ENCODE measurements at regions not wholly inside any gene's neighbourhood (a gene's known extent, or its start where the extent isn't known, plus 50 kb on each side); places are given as distances from the start of the nearest gene placed in this dataset.

DNA sequence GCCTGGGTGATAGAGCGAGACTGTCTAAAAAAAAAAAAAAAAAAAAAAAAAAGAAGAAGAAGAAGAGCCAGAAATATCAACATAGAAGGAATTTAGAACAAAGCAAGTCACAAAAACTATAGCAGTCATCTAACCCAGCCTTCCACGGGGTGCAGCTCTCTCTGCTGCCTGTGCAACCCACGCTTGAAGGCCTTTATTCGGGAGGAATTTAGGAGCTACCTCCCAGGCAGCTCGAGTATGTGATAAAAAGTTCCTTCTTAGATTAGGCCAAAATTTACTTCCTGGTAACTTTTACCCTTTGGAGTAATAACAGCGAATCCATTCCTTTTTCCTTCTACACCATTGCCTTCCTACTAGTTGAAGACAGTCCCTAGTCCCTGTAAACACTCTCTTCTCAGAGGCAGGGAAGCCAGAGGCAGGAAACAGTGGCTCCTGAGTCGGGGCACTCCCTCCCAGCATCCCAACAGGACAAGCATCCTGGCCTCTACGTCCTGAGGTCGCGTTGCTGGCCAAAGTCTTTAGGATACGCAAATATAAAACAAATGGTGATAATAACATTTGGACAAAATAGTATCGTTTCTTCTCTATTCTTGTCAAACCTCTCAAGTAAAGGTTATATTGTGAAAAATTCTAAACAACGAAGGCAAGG is 109.3 kb upstream of the KMT2C start:
- H3K4me1 ChIP-seq (ENCODE audit: insufficient read depth, low read length): no peaks in the 10 kb centered on the region
- H3K9ac ChIP-seq (ENCODE audit: low read length): no peak overlapping the region
- Mint-ChIP-seq H3K4me1 (ENCODE audit: low read depth, unreplicated experiment) (no peaks in the 10 kb centered on the region), H3K27me3 (ENCODE audit: low read depth, unreplicated experiment) (peaks cover 11% of the 10 kb centered on the region), H3K9me3 (ENCODE audit: unreplicated experiment) (no peaks in the 10 kb centered on the region), H3K36me3 (ENCODE audit: low read depth, unreplicated experiment) (peaks cover 3% of the 10 kb centered on the region), H3K27ac (ENCODE audit: unreplicated experiment) (no peak overlapping the region), H3K4me3 (ENCODE audit: unreplicated experiment) (no peak overlapping the region)
- TF ChIP-seq, protein P1, sequence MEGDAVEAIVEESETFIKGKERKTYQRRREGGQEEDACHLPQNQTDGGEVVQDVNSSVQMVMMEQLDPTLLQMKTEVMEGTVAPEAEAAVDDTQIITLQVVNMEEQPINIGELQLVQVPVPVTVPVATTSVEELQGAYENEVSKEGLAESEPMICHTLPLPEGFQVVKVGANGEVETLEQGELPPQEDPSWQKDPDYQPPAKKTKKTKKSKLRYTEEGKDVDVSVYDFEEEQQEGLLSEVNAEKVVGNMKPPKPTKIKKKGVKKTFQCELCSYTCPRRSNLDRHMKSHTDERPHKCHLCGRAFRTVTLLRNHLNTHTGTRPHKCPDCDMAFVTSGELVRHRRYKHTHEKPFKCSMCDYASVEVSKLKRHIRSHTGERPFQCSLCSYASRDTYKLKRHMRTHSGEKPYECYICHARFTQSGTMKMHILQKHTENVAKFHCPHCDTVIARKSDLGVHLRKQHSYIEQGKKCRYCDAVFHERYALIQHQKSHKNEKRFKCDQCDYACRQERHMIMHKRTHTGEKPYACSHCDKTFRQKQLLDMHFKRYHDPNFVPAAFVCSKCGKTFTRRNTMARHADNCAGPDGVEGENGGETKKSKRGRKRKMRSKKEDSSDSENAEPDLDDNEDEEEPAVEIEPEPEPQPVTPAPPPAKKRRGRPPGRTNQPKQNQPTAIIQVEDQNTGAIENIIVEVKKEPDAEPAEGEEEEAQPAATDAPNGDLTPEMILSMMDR (IDR thresholded peaks at IDR 0.05; ENCODE audit: insufficient read depth, low read depth, low read length): no peak
- no peak for TF ChIP-seq EZH2 (IDR thresholded peaks at IDR 0.05; ENCODE audit: insufficient read depth, low read length)
- no peaks in the 10 kb centered on the region for H4K20me1 ChIP-seq (ENCODE audit: insufficient read depth, low read length)
- no peak for FAIRE-seq
- no peak for DNase-seq (ENCODE audit: low read depth)
- no peak overlapping the region for H3K4me2 ChIP-seq (ENCODE audit: low read length)
- H3K27ac ChIP-seq (ENCODE audit: low read depth, low read length): no peak overlapping the region
- no peak overlapping the region for H3K4me3 ChIP-seq (ENCODE audit: insufficient read depth, low read depth, low read length)
- H3K9me3 ChIP-seq (ENCODE audit: insufficient read depth, low read depth, low read length): no peaks in the 10 kb centered on the region
- no peaks in the 10 kb centered on the region for H3K27me3 ChIP-seq (ENCODE audit: insufficient read depth, low read length)
- H2AFZ ChIP-seq (ENCODE audit: low read depth, low read length): no peak overlapping the region
- H3K79me2 ChIP-seq (ENCODE audit: insufficient read depth, low read length): no peaks in the 10 kb centered on the region
- H3K36me3 ChIP-seq (ENCODE audit: insufficient read depth, low read length): no peaks in the 10 kb centered on the region

DNA sequence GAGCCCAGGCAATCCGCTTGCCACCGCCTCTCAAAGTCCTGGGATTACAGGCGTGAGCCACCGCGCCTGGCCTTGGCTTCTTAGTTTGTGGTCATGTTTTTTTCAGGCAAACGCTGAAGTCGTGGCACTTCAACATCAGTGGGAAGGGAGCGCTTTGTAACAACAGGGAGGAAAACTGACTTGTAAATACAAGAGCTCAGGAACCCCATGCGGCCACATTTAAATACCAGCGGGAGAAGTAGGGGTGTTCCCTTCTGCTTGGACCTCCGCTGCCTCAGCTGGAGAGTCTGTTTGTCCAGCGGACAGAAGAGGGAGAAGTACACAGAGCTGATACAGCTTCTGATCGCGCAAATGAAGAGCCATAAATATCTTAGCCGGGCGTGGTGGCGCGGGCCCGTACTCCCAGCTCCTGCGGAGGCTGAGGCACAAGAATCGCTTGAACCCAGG is 108.7 kb upstream of the KMT2C start:
- no peak overlapping the region for H3K27ac ChIP-seq (ENCODE audit: low read depth, low read length)
- no peaks in the 10 kb centered on the region for H3K4me1 Mint-ChIP-seq (ENCODE audit: low read depth, unreplicated experiment)
- no peak for DNase-seq (ENCODE audit: low read depth)
- H4K20me1 ChIP-seq (ENCODE audit: insufficient read depth, low read length): no peaks in the 10 kb centered on the region
- H3K36me3 Mint-ChIP-seq (ENCODE audit: low read depth, unreplicated experiment): peaks cover 3% of the 10 kb centered on the region
- TF ChIP-seq, protein P1 (IDR thresholded peaks at IDR 0.05; ENCODE audit: insufficient read depth, low read depth, low read length): no peak
- TF ChIP-seq EZH2 (IDR thresholded peaks at IDR 0.05; ENCODE audit: insufficient read depth, low read length): no peak
- no peak for FAIRE-seq
- no peaks in the 10 kb centered on the region for H3K27me3 ChIP-seq (ENCODE audit: insufficient read depth, low read length)
- no peak overlapping the region for H2AFZ ChIP-seq (ENCODE audit: low read depth, low read length)
- H3K27ac Mint-ChIP-seq (ENCODE audit: unreplicated experiment): no peak overlapping the region
- no peak overlapping the region for H3K4me3 Mint-ChIP-seq (ENCODE audit: unreplicated experiment)
- H3K27me3 Mint-ChIP-seq (ENCODE audit: low read depth, unreplicated experiment): peaks cover 11% of the 10 kb centered on the region
- no peaks in the 10 kb centered on the region for H3K9me3 Mint-ChIP-seq (ENCODE audit: unreplicated experiment)
- no peak overlapping the region for H3K4me3 ChIP-seq (ENCODE audit: insufficient read depth, low read depth, low read length)
- H3K4me2 ChIP-seq (ENCODE audit: low read length): no peak overlapping the region
- no peaks in the 10 kb centered on the region for H3K4me1 ChIP-seq (ENCODE audit: insufficient read depth, low read length)
- H3K9me3 ChIP-seq (ENCODE audit: insufficient read depth, low read depth, low read length): no peaks in the 10 kb centered on the region
- no peaks in the 10 kb centered on the region for H3K36me3 ChIP-seq (ENCODE audit: insufficient read depth, low read length)
- H3K79me2 ChIP-seq (ENCODE audit: insufficient read depth, low read length): no peaks in the 10 kb centered on the region
- no peak overlapping the region for H3K9ac ChIP-seq (ENCODE audit: low read length)

DNA sequence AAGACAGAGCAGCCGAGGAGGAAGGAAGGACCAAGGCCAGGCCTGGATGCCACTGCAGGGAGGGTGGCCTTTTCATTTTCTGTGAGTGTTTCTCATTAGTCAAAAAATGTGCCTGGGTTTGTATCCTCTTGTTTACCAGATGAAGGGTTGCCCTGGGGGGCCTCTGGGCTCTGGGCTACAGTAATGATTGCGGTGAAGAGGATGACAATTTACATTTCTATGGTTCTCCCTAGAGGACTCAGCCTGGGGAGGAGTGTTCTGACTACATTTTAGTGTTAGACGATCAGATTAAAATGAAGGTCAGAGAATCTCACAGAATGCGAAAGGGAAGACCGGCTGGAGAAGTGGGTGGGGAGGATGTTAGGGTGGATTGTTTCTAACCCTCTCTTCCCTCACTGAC is 108.0 kb upstream of the KMT2C start:
- FAIRE-seq (no peak), DNase-seq (ENCODE audit: low read depth) (no peak)
- Mint-ChIP-seq H3K36me3 (ENCODE audit: low read depth, unreplicated experiment) (peaks cover 3% of the 10 kb centered on the region), H3K4me1 (ENCODE audit: low read depth, unreplicated experiment) (no peaks in the 10 kb centered on the region), H3K4me3 (ENCODE audit: unreplicated experiment) (no peak overlapping the region), H3K9me3 (ENCODE audit: unreplicated experiment) (no peaks in the 10 kb centered on the region), H3K27ac (ENCODE audit: unreplicated experiment) (no peak overlapping the region), H3K27me3 (ENCODE audit: low read depth, unreplicated experiment) (peaks cover 11% of the 10 kb centered on the region)
- Histone ChIP-seq H2AFZ (ENCODE audit: low read depth, low read length) (no peak overlapping the region), H4K20me1 (ENCODE audit: insufficient read depth, low read length) (no peaks in the 10 kb centered on the region), H3K9me3 (ENCODE audit: insufficient read depth, low read depth, low read length) (no peaks in the 10 kb centered on the region), H3K79me2 (ENCODE audit: insufficient read depth, low read length) (no peaks in the 10 kb centered on the region), H3K9ac (ENCODE audit: low read length) (no peak overlapping the region), H3K4me3 (ENCODE audit: insufficient read depth, low read depth, low read length) (no peak overlapping the region), H3K36me3 (ENCODE audit: insufficient read depth, low read length) (no peaks in the 10 kb centered on the region), H3K27me3 (ENCODE audit: insufficient read depth, low read length) (no peaks in the 10 kb centered on the region), H3K4me2 (ENCODE audit: low read length) (no peak overlapping the region), H3K27ac (ENCODE audit: low read depth, low read length) (no peak overlapping the region), H3K4me1 (ENCODE audit: insufficient read depth, low read length) (no peaks in the 10 kb centered on the region)
- TF ChIP-seq EZH2 (IDR thresholded peaks at IDR 0.05; ENCODE audit: insufficient read depth, low read length): no peak
- TF ChIP-seq, protein P1 (IDR thresholded peaks at IDR 0.05; ENCODE audit: insufficient read depth, low read depth, low read length): no peak
